ENCODE measurements at regions not wholly inside any gene's neighbourhood (a gene's known extent, or its start where the extent isn't known, plus 50 kb on each side); places are given as distances from the start of the nearest gene placed in this dataset.

GRCh38 chr4:42205541-42205940 lies 53.1 kb upstream of the BEND4 start:
- Histone ChIP-seq H4K20me1 (ENCODE audit: insufficient read depth, low read length) (no peaks in the 10 kb centered on the region), H3K9me3 (ENCODE audit: low read depth, low read length) (no peaks in the 10 kb centered on the region), H3K36me3 (ENCODE audit: insufficient read depth, low read length) (no peaks in the 10 kb centered on the region), H3K4me1 (ENCODE audit: insufficient read depth, low read length) (no peaks in the 10 kb centered on the region), H3K27me3 (ENCODE audit: insufficient read depth, low read length) (no peaks in the 10 kb centered on the region), H3K27ac (ENCODE audit: low read depth, low read length) (no peak overlapping the region), H3K4me3 (ENCODE audit: insufficient read depth, low read length) (no peak overlapping the region), H3K79me2 (ENCODE audit: insufficient read depth, low read length) (no peaks in the 10 kb centered on the region), H3K4me2 (ENCODE audit: insufficient read depth, low read length) (no peak overlapping the region), H2AFZ (ENCODE audit: low read length) (no peak overlapping the region)
- TF ChIP-seq, protein P1, sequence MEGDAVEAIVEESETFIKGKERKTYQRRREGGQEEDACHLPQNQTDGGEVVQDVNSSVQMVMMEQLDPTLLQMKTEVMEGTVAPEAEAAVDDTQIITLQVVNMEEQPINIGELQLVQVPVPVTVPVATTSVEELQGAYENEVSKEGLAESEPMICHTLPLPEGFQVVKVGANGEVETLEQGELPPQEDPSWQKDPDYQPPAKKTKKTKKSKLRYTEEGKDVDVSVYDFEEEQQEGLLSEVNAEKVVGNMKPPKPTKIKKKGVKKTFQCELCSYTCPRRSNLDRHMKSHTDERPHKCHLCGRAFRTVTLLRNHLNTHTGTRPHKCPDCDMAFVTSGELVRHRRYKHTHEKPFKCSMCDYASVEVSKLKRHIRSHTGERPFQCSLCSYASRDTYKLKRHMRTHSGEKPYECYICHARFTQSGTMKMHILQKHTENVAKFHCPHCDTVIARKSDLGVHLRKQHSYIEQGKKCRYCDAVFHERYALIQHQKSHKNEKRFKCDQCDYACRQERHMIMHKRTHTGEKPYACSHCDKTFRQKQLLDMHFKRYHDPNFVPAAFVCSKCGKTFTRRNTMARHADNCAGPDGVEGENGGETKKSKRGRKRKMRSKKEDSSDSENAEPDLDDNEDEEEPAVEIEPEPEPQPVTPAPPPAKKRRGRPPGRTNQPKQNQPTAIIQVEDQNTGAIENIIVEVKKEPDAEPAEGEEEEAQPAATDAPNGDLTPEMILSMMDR (IDR thresholded peaks at IDR 0.05; ENCODE audit: extremely low read depth, low read depth, low read length), result no peak
- no peak for DNase-seq (ENCODE audit: insufficient read length, low spot score, missing footprints)

DNA sequence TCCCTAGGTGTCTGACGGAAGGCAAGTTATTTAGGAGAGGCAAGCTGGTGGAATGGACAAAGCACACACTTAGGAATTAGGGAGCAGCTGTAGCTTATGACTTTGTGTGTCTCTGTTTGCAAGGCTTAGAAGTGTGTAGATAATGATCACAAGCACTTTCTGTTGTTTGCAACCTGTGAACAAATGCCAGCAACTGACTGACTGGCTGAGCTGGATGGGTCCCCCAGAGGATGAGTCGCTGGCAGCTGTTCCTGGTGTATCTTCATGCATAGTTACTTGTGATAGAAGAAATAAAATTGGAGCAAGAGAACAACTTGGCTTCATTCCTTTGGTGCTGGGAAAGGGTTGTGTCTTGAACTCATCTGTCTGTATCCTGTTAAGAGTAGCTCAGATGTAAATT lies 64.2 kb upstream of the BEND4 start:
- Histone ChIP-seq H3K4me1 (ENCODE audit: insufficient read depth, low read length) (no peaks in the 10 kb centered on the region), H3K4me2 (ENCODE audit: insufficient read depth, low read length) (no peak overlapping the region), H3K4me3 (ENCODE audit: insufficient read depth, low read length) (no peak overlapping the region), H3K79me2 (ENCODE audit: insufficient read depth, low read length) (no peaks in the 10 kb centered on the region), H2AFZ (ENCODE audit: low read length) (no peak overlapping the region), H3K27me3 (ENCODE audit: insufficient read depth, low read length) (no peaks in the 10 kb centered on the region), H3K27ac (ENCODE audit: low read depth, low read length) (no peak overlapping the region), H3K9me3 (ENCODE audit: low read depth, low read length) (no peaks in the 10 kb centered on the region), H3K36me3 (ENCODE audit: insufficient read depth, low read length) (no peaks in the 10 kb centered on the region), H4K20me1 (ENCODE audit: insufficient read depth, low read length) (no peaks in the 10 kb centered on the region)
- no peak for DNase-seq (ENCODE audit: insufficient read length, low spot score, missing footprints)
- TF ChIP-seq, protein P1 (IDR thresholded peaks at IDR 0.05; ENCODE audit: extremely low read depth, low read depth, low read length), result no peak

DNA sequence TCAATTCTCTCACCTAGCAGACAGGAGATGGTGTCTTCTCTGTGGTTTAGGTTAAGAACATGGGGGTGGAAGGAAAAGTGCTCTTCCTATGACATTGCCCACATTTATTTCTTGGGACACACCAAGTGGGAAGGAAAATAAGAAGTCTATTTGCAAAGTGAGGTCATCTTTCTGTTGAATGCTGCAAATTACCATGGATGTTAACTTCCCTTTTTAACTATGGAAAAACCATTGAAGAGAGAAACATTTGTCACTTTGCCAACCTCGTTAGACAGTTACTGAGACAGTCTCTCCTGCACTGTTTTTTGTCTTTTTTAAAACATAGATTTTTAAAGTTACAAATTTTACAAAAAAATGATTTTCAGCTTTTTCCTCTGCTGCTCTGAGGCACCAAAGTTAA lies 72.8 kb upstream of the BEND4 start:
- TF ChIP-seq, protein P1 (IDR thresholded peaks at IDR 0.05; ENCODE audit: extremely low read depth, low read depth, low read length), result no peak
- H3K4me3 ChIP-seq (ENCODE audit: insufficient read depth, low read length), result no peak overlapping the region
- H3K27me3 ChIP-seq (ENCODE audit: insufficient read depth, low read length), result no peaks in the 10 kb centered on the region
- no peaks in the 10 kb centered on the region for H3K36me3 ChIP-seq (ENCODE audit: insufficient read depth, low read length)
- H3K4me1 ChIP-seq (ENCODE audit: insufficient read depth, low read length), result no peaks in the 10 kb centered on the region
- H2AFZ ChIP-seq (ENCODE audit: low read length), result no peak overlapping the region
- DNase-seq (ENCODE audit: insufficient read length, low spot score, missing footprints), result no peak
- H3K9me3 ChIP-seq (ENCODE audit: low read depth, low read length), result no peaks in the 10 kb centered on the region
- no peak overlapping the region for H3K4me2 ChIP-seq (ENCODE audit: insufficient read depth, low read length)
- H4K20me1 ChIP-seq (ENCODE audit: insufficient read depth, low read length), result no peaks in the 10 kb centered on the region
- H3K27ac ChIP-seq (ENCODE audit: low read depth, low read length), result no peak overlapping the region
- H3K79me2 ChIP-seq (ENCODE audit: insufficient read depth, low read length), result no peaks in the 10 kb centered on the region

DNA sequence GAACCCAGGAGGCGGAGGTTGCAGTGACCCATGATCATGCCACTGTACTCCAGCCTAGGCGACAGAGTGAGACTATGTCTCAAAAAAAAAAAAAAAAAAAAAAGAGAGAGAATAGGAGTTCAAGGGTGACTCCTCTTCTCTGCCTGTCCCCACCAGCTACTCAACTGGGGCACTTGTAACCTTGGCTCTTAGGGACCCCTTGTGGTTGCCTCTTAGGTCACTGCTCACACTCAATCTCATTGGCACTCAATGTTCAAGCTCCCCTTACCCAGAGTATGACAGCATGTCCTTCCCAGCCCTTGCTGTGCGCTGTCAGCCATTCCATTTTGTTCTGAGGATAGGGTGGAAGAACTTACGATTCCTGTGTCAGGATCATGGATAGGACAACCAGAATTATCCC lies 82.4 kb upstream of the BEND4 start:
- Histone ChIP-seq H3K4me3 (ENCODE audit: insufficient read depth, low read length) (no peak overlapping the region), H3K9me3 (ENCODE audit: low read depth, low read length) (no peaks in the 10 kb centered on the region), H3K27me3 (ENCODE audit: insufficient read depth, low read length) (no peaks in the 10 kb centered on the region), H3K36me3 (ENCODE audit: insufficient read depth, low read length) (no peaks in the 10 kb centered on the region), H4K20me1 (ENCODE audit: insufficient read depth, low read length) (no peaks in the 10 kb centered on the region), H3K27ac (ENCODE audit: low read depth, low read length) (no peak overlapping the region), H3K4me2 (ENCODE audit: insufficient read depth, low read length) (no peak overlapping the region), H2AFZ (ENCODE audit: low read length) (no peak overlapping the region), H3K4me1 (ENCODE audit: insufficient read depth, low read length) (no peaks in the 10 kb centered on the region), H3K79me2 (ENCODE audit: insufficient read depth, low read length) (no peaks in the 10 kb centered on the region)
- TF ChIP-seq, protein P1 (IDR thresholded peaks at IDR 0.05; ENCODE audit: extremely low read depth, low read depth, low read length), result no peak
- no peak for DNase-seq (ENCODE audit: insufficient read length, low spot score, missing footprints)

Measured in osteoblast (primary cell).